HUDEP-2 (cell line): ENCODE measurements at regions not wholly inside any gene's neighbourhood (a gene's known extent, or its start where the extent isn't known, plus 50 kb on each side); places are given as distances from the start of the nearest gene placed in this dataset.
"Not testable (repeated sequence)": the region's sequence is repeated elsewhere in the genome, so short reads cannot be mapped to it uniquely, and the experiment has no call there.

Experiments used
- DNase-seq, 76 experiments: peaks; one replicate each; lab custom pipeline; 2025; ENCODE audit not compliant: unreplicated experiment in 76 of 76; lab: John Stamatoyannopoulos, UW

DNA sequence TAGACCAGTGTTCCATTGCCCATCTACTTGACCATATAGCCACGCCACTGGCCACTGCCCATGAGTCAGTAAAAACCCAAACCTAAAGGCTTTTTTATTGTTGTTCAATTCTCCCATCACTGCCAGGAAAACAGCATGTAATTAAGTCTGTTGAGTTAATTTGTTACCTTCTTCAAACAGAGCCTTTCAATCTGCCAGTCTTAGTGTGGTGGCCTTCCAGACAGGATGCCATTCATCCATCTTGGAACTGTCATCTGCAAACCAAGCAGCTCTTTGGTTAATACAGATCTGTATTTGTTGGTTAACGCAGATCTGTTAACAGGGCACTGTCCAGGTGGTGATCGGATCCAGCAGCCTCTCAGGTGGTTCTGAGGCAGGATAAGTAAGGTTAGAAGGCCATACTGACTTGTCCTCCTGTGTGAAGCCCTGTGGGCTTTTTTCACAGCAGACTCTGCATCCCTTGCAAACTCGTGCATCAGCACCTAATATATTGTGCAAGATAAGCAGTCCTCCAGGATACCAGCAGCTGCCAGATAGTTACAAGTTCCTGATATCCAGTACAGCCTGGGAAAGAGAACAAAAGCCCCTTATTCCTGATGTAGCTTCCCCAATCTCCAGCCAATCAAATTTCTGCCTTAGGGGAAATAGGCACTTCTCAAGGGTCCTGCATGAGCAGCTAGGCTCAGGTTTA is 59.1 kb upstream of the DHRS4 start:
- no peak for DNase-seq

DNA sequence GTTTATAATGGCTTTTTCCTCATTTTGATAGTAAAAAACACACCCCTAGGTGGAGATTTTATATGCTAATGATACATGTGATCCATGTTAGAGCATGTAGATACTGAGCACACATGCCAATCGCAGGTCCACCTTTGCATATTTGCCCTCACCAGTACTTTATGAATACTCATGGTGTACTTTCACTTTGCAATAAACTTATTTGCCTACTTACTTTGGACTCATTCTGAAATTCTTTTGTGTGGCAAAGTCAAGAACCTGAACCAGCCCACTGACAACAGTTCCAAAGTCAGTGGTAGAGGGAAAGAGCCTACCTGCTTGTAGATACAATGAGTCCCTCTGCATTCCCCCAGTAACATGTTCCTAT is 58.5 kb upstream of the DHRS4 start:
- no peak for DNase-seq

DNA sequence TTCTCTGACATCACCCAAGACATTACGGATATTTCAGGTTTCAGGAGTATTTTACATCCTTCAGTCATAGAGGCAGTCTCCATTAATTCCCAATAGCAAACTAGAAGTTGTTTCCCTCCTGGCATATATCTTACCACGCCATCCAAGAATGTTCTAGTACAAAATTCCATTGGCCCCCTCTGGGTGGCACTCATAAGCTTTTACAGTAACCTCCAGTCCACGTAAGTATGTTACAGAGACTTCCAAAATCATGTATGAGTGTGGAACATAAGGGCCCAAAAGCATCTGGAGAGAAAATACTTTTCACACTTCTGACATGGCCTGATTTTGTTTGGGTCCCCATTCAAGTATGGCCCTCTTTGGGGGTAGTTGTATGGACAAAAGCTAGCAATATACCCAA is 58.1 kb upstream of the DHRS4 start:
- DNase-seq = peak in 5 of 76 experiments; percentile 0 to 33 (median 7)

DNA sequence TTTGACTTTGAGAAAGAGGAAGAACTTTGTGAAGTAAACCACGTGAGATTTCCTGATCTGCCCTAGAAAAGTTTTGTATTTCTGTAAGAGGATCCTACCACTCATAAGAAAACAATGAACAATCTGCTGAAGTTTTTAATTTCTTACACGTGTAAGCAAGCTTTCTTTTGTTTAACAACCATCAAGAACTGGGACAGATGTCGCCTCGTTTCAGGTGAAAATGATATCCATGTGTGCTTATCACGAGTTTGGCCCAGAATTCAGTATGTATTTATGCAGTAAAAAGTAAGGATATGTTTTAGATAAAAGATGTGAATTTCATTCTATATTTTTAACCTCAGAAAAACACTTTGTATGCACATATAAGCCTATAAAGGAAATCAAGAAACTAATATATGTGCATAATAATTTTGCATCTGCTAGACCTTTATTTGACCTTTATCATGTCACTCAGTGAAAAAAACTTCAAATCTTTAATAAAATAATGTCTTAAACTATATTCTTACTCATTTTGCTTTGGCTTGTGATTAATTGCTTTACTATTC is 56.9 kb upstream of the DHRS4 start:
- no peak for DNase-seq

DNA sequence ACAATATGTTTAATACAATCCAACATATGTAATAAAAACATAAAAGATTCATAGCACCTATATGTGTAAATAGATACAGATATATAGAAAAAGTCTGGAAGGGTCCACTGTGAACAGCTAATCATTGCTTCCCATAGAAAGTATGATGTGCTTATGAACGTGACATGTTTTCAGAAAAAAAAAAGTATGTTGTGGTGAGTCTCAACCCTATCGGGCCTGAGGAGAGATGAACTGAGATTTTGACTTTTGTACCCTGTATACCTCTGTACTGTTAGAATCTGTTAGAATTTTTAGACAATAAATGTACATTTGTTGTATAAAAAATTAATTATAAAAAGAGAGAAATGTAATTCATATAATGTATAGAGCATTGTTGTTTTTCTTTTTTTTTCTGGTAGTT is 56.3 kb upstream of the DHRS4 start:
- DNase-seq = not testable (repeated sequence)

DNA sequence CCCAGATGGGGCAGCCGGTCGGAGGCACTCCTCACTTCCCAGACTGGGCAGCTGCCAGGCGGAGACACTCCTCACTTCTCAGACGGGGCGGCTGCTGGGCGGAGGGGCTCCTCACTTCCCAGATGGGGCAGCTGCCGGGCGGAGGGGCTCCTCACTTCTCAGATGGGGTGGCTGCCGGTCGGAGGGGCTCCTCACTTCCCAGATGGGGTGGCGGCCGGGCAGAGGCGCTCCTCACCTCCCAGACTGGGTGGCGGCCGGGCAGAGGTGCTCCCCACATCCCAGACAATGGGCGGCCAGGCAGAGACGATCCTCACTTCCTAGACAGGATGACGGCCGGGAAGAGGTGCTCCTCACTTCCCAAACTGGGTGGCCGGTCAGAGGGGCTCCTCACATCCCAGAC is 55.2 kb upstream of the DHRS4 start:
- not testable (repeated sequence) for DNase-seq

DNA sequence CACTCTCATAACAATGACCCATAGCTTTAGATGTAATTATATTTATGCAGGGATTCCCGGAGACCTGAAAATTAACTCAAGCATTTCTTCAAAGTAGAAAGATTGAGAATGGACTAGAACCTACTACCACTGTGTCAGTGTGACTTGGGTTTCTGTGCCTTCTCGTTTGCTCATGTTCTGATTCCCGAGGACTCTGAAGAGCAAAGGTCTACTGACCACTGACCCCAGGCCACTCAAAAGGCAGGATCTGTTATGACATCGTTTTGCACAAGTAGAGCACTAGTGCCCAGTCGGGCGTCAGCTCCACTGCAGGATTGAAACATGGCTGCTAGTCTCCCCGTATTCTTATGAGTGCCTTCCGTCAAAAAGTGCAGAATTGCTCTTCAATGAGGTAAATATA is 53.8 kb upstream of the DHRS4 start:
- no peak for DNase-seq

DNA sequence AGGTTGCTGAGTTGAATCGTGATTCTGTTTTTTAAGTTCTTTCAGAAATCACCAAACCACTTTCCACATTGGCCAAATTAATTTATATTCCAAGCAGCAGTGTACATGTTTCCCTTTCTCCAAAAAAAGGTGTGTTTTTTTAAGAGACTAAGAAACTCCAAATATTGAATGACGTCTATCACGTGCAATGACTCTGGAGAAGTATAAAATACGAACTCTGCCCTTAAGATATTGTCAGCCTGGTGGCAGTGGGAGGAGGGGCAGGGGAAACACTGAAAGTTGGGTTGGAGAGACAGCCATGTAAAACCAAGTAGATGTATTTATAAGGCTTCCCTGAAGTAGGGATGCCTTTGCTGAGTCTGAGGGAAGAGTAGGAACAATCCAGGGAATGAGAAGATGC is 50.1 kb upstream of the DHRS4 start:
- no peak for DNase-seq
